ENCODE measurements at regions not wholly inside any gene's neighbourhood (a gene's known extent, or its start where the extent isn't known, plus 50 kb on each side); places are given as distances from the start of the nearest gene placed in this dataset.

DNA sequence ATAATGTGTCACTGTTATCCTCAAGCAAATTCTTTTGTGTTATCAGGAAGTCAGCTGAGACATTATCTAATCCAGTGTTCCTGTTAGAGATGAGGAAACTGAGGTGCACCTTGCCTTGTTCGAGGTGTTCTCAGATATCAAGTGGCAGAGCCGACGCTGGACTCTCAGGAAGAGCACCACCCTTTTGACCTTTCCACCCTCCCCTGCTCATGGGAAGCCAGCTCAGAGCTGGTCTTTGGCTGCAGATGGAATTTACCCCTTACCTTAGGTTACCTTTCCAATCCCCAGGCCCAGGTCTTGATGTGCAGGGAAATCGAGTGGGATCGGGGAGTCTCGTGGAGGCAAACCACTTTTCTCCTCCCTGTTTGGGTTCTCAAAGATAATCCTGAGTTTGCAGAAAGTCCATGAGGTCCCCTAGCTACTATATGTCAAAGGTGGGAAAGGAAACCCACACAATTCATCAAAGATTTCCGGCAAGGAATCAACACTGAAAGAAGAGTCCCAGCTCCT, 62.9 kb upstream of the PIM1 start:
- TF ChIP-seq ZNF2 (tag by site-specific recombination; IDR thresholded peaks at IDR 0.05) = no peak
- TF ChIP-seq WT1 (tag by site-specific recombination; IDR thresholded peaks at IDR 0.05) = no peak
- TF ChIP-seq ZNF140 (tag by site-specific recombination; IDR thresholded peaks at IDR 0.05) = no peak
- TF ChIP-seq, protein P1, sequence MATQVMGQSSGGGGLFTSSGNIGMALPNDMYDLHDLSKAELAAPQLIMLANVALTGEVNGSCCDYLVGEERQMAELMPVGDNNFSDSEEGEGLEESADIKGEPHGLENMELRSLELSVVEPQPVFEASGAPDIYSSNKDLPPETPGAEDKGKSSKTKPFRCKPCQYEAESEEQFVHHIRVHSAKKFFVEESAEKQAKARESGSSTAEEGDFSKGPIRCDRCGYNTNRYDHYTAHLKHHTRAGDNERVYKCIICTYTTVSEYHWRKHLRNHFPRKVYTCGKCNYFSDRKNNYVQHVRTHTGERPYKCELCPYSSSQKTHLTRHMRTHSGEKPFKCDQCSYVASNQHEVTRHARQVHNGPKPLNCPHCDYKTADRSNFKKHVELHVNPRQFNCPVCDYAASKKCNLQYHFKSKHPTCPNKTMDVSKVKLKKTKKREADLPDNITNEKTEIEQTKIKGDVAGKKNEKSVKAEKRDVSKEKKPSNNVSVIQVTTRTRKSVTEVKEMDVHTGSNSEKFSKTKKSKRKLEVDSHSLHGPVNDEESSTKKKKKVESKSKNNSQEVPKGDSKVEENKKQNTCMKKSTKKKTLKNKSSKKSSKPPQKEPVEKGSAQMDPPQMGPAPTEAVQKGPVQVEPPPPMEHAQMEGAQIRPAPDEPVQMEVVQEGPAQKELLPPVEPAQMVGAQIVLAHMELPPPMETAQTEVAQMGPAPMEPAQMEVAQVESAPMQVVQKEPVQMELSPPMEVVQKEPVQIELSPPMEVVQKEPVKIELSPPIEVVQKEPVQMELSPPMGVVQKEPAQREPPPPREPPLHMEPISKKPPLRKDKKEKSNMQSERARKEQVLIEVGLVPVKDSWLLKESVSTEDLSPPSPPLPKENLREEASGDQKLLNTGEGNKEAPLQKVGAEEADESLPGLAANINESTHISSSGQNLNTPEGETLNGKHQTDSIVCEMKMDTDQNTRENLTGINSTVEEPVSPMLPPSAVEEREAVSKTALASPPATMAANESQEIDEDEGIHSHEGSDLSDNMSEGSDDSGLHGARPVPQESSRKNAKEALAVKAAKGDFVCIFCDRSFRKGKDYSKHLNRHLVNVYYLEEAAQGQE (tag by site-specific recombination; IDR thresholded peaks at IDR 0.05) = no peak
- TF ChIP-seq ZNF274 (IDR thresholded peaks at IDR 0.05; ENCODE audit: low read length) = no peak
- TF ChIP-seq ZNF274 (tag by site-specific recombination; IDR thresholded peaks at IDR 0.05; ENCODE audit: borderline replicate concordance) = no peak
- TF ChIP-seq, protein P2, sequence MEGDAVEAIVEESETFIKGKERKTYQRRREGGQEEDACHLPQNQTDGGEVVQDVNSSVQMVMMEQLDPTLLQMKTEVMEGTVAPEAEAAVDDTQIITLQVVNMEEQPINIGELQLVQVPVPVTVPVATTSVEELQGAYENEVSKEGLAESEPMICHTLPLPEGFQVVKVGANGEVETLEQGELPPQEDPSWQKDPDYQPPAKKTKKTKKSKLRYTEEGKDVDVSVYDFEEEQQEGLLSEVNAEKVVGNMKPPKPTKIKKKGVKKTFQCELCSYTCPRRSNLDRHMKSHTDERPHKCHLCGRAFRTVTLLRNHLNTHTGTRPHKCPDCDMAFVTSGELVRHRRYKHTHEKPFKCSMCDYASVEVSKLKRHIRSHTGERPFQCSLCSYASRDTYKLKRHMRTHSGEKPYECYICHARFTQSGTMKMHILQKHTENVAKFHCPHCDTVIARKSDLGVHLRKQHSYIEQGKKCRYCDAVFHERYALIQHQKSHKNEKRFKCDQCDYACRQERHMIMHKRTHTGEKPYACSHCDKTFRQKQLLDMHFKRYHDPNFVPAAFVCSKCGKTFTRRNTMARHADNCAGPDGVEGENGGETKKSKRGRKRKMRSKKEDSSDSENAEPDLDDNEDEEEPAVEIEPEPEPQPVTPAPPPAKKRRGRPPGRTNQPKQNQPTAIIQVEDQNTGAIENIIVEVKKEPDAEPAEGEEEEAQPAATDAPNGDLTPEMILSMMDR (tag by site-specific recombination; IDR thresholded peaks at IDR 0.05) = no peak
- TF ChIP-seq, protein P3, sequence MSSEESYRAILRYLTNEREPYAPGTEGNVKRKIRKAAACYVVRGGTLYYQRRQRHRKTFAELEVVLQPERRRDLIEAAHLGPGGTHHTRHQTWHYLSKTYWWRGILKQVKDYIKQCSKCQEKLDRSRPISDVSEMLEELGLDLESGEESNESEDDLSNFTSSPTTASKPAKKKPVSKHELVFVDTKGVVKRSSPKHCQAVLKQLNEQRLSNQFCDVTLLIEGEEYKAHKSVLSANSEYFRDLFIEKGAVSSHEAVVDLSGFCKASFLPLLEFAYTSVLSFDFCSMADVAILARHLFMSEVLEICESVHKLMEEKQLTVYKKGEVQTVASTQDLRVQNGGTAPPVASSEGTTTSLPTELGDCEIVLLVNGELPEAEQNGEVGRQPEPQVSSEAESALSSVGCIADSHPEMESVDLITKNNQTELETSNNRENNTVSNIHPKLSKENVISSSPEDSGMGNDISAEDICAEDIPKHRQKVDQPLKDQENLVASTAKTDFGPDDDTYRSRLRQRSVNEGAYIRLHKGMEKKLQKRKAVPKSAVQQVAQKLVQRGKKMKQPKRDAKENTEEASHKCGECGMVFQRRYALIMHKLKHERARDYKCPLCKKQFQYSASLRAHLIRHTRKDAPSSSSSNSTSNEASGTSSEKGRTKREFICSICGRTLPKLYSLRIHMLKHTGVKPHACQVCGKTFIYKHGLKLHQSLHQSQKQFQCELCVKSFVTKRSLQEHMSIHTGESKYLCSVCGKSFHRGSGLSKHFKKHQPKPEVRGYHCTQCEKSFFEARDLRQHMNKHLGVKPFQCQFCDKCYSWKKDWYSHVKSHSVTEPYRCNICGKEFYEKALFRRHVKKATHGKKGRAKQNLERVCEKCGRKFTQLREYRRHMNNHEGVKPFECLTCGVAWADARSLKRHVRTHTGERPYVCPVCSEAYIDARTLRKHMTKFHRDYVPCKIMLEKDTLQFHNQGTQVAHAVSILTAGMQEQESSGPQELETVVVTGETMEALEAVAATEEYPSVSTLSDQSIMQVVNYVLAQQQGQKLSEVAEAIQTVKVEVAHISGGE (tag by site-specific recombination; conservative IDR thresholded peaks at IDR 0.05; ENCODE audit: low read depth) = no peak
- no peak for TF ChIP-seq ZNF658 (tag by site-specific recombination; IDR thresholded peaks at IDR 0.05)
- no peak for TF ChIP-seq KLF9 (tag by site-specific recombination; IDR thresholded peaks at IDR 0.05; ENCODE audit: low read depth)
- no peak for TF ChIP-seq ZNF184 (tag by site-specific recombination; IDR thresholded peaks at IDR 0.05)
- TF ChIP-seq ZSCAN30 (tag by site-specific recombination; IDR thresholded peaks at IDR 0.05) = no peak
- TF ChIP-seq YY1 (tag by site-specific recombination; IDR thresholded peaks at IDR 0.05) = no peak
